CD4-positive, alpha-beta T cell (primary cell): ENCODE measurements at regions not wholly inside any gene's neighbourhood (a gene's known extent, or its start where the extent isn't known, plus 50 kb on each side); places are given as distances from the start of the nearest gene placed in this dataset.

ENCODE experiments used
- ATAC-seq: fragments of 200-7000 bp; cut with Tn5 transposase; one replicate; pipeline ENCODE4 v1.10.0; 2022; ENCODE audit warnings: mild to moderate bottlenecking; ENCODE audit not compliant: poor library complexity
- CTCF ChIA-PET: fragments of 350-600 bp; sonication (Branson Sonifier 250); formaldehyde crosslinking; loops from one replicate; lab custom pipeline; 2021; ENCODE audit warnings: antibody characterized with exemption, inconsistent platforms; lab: Charles Lee
- POLR2A ChIA-PET: fragments of 350-600 bp; sonication (Branson Sonifier 250); formaldehyde crosslinking; loops from one replicate; lab custom pipeline; 2021; ENCODE audit warnings: antibody characterized with exemption, inconsistent platforms; lab: Charles Lee
- DNase-seq, 14 experiments: peaks; one replicate each; pipeline ENCODE4 v3.0.0-alpha.2; 2013 to 2020; ENCODE audit warnings: mixed read lengths in 2 of 14
- H3K27ac ChIP-seq, 2 donors: one replicate each; pipeline versions ENCODE4 v1.5.1 to v1.7.0; 2013; ENCODE audit warnings: low read length in 2 of 2, low read depth in 1 of 2, mild to moderate bottlenecking in 1 of 2
- H3K27me3 ChIP-seq, 2 experiments: 1 replicate in 1 of 2; 2 replicates in 1 of 2; pipeline versions ENCODE4 v1.6.1 to v1.7.0; 2013; ENCODE audit warnings: low read length in 2 of 2, control low read depth in 1 of 2, mild to moderate bottlenecking in 1 of 2, moderate library complexity in 1 of 2; ENCODE audit not compliant: insufficient read depth in 2 of 2, control insufficient read depth in 1 of 2
- H3K36me3 ChIP-seq: one replicate; pipeline ENCODE4 v1.6.1; 2013; ENCODE audit warnings: low read length, control low read depth; ENCODE audit not compliant: insufficient read depth
- H3K4me1 ChIP-seq: one replicate; pipeline ENCODE4 v1.6.1; 2013; ENCODE audit warnings: low read length, control low read depth; ENCODE audit not compliant: insufficient read depth
- H3K4me3 ChIP-seq: one replicate; pipeline ENCODE4 v1.5.1; 2013; ENCODE audit warnings: mild to moderate bottlenecking, low read length, moderate library complexity
- H3K9me3 ChIP-seq, 2 experiments: 1 replicate in 1 of 2; 2 replicates in 1 of 2; pipeline versions ENCODE4 v1.6.1 to v1.7.0; 2013; ENCODE audit warnings: low read length in 2 of 2, mild to moderate bottlenecking in 2 of 2, control low read depth in 1 of 2, moderate library complexity in 1 of 2; ENCODE audit not compliant: control insufficient read depth in 1 of 2, insufficient read depth in 1 of 2
- H3K27ac Mint-ChIP-seq: one replicate; pipeline ENCODE4 v1.8.0; 2020; ENCODE audit warnings: mixed read lengths
- H3K27me3 Mint-ChIP-seq: one replicate; pipeline ENCODE4 v1.8.0; 2021; ENCODE audit warnings: mixed read lengths
- H3K36me3 Mint-ChIP-seq: one replicate; pipeline ENCODE4 v1.8.0; 2021; ENCODE audit warnings: low read depth, mixed read lengths
- H3K4me1 Mint-ChIP-seq: one replicate; pipeline ENCODE4 v1.8.0; 2021; ENCODE audit warnings: low read depth, mixed read lengths
- H3K4me3 Mint-ChIP-seq: one replicate; pipeline ENCODE4 v1.8.0; 2020; ENCODE audit warnings: mild to moderate bottlenecking, mixed read lengths
- H3K9me3 Mint-ChIP-seq: one replicate; pipeline ENCODE4 v1.8.0; 2020; ENCODE audit warnings: mixed read lengths
- CTCF ChIP-seq: fragments of 200-600 bp; IDR thresholded peaks from one replicate; pipeline ENCODE4 v1.8.0; 2022; ENCODE audit warnings: antibody characterized with exemption, mild to moderate bottlenecking
- intact Hi-C, 2 experiments: fragments of 100-400 bp; cut with DNase I in 1 of 2; cut with micrococcal nuclease in 1 of 2; formaldehyde crosslinking; loops; one replicate each; pipeline versions ENCODE4 v1.15.1 to v1.9.0; 2023 to 2025; cut with DNase I, micrococcal nuclease

GRCh38 chr2:133936601-133937000 is 317.3 kb upstream of the MGAT5 start:
- Histone ChIP-seq H3K4me3 (no peak overlapping the region), H3K36me3 (no peaks in the 10 kb centered on the region), H3K4me1 (no peaks in the 10 kb centered on the region), H3K27me3 (peaks cover 0 to 3% of the 10 kb centered on the region in 2 experiments), H3K27ac (no peak overlapping the region), H3K9me3 (no peaks in the 10 kb centered on the region)
- TF ChIP-seq CTCF, result no peak
- CTCF ChIA-PET, result no interaction called here
- ATAC-seq (no peak), DNase-seq (no peak)
- Mint-ChIP-seq H3K4me3 (no peak overlapping the region), H3K4me1 (no peaks in the 10 kb centered on the region), H3K36me3 (no peaks in the 10 kb centered on the region), H3K27ac (no peak overlapping the region), H3K9me3 (no peaks in the 10 kb centered on the region), H3K27me3 (peaks cover 33% of the 10 kb centered on the region)
- intact Hi-C loops, result no loop called here
- POLR2A ChIA-PET, result no interaction called here

- ChIA-PET POLR2A (no interaction called here), CTCF (no interaction called here)
- DNase-seq (no peak), ATAC-seq (no peak)
- Mint-ChIP-seq H3K27me3 (peaks cover 40% of the 10 kb centered on the region), H3K9me3 (no peaks in the 10 kb centered on the region), H3K27ac (no peak overlapping the region), H3K4me1 (no peaks in the 10 kb centered on the region), H3K36me3 (no peaks in the 10 kb centered on the region), H3K4me3 (no peak overlapping the region)
- Histone ChIP-seq H3K36me3 (no peaks in the 10 kb centered on the region), H3K4me1 (no peaks in the 10 kb centered on the region), H3K27me3 (peaks cover 0 to 3% of the 10 kb centered on the region in 2 experiments), H3K9me3 (no peaks in the 10 kb centered on the region), H3K27ac (no peak overlapping the region), H3K4me3 (no peak overlapping the region)
- TF ChIP-seq CTCF, result no peak
- intact Hi-C loops, result no loop called here
Measured at GRCh38 chr2:133937669-133938068, 316.2 kb upstream of the MGAT5 start.

GRCh38 chr2:133940134-133940533 is 313.7 kb upstream of the MGAT5 start:
- CTCF ChIA-PET, result no interaction called here
- POLR2A ChIA-PET, result no interaction called here
- Histone ChIP-seq H3K4me3 (no peak overlapping the region), H3K4me1 (no peaks in the 10 kb centered on the region), H3K27ac (no peak overlapping the region), H3K27me3 (peaks cover 3 to 8% of the 10 kb centered on the region in 2 experiments), H3K9me3 (no peaks in the 10 kb centered on the region), H3K36me3 (no peaks in the 10 kb centered on the region)
- Mint-ChIP-seq H3K4me1 (no peaks in the 10 kb centered on the region), H3K4me3 (no peak overlapping the region), H3K36me3 (no peaks in the 10 kb centered on the region), H3K9me3 (no peaks in the 10 kb centered on the region), H3K27me3 (peaks cover 44% of the 10 kb centered on the region), H3K27ac (no peak overlapping the region)
- DNase-seq (no peak), ATAC-seq (no peak)
- intact Hi-C loops, result no loop called here
- no peak for TF ChIP-seq CTCF
